ENCODE measurements at regions not wholly inside any gene's neighbourhood (a gene's known extent, or its start where the extent isn't known, plus 50 kb on each side); places are given as distances from the start of the nearest gene placed in this dataset.

DNA sequence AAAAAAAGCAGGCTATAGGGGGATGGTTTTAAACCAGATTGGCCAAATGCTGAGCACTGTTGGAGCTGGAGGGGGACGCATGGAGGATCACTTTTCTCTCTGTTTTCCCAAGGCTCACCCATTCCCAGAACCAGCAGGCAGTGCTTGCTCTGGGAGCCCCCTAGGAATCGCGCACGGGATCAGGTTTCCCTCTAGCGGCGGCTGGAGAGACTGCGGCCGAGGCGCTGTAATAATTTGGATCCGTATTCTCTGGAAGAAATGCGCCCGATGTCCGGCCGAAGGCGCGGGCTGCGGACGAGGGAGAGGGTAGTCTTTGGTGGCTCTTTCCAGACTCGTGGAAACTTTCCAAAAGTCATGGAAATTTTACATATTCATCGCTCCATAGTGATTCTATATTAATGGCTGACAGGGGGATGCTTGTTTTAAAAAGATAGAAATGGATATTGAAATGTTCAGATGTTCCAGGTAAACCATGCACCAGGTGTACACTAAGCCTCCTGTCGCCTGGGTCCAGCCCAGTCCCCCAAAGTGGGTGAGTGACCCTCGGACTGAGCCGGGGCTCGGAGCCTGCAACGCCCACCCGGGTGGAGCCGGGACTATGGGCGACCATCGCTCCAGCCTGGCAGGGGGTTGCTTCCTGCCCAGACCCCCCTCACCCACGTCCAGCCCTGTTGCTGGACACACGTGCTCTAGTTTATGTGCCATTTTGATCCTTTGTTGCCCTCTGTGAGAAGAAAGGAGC is 78.7 kb upstream of the PHACTR3 start:
- TF ChIP-seq, protein P1, sequence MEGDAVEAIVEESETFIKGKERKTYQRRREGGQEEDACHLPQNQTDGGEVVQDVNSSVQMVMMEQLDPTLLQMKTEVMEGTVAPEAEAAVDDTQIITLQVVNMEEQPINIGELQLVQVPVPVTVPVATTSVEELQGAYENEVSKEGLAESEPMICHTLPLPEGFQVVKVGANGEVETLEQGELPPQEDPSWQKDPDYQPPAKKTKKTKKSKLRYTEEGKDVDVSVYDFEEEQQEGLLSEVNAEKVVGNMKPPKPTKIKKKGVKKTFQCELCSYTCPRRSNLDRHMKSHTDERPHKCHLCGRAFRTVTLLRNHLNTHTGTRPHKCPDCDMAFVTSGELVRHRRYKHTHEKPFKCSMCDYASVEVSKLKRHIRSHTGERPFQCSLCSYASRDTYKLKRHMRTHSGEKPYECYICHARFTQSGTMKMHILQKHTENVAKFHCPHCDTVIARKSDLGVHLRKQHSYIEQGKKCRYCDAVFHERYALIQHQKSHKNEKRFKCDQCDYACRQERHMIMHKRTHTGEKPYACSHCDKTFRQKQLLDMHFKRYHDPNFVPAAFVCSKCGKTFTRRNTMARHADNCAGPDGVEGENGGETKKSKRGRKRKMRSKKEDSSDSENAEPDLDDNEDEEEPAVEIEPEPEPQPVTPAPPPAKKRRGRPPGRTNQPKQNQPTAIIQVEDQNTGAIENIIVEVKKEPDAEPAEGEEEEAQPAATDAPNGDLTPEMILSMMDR (IDR thresholded peaks at IDR 0.05; ENCODE audit: insufficient read depth, low read length, poor library complexity, severe bottlenecking), result peak; percentile 68
- no peak for TF ChIP-seq EZH2phosphoT487 (conservative IDR thresholded peaks at IDR 0.05; ENCODE audit: low read length)

Data from SU-DHL-6 (cell line).